NCI-H2029 (cell line): ENCODE measurements at regions not wholly inside any gene's neighbourhood (a gene's known extent, or its start where the extent isn't known, plus 50 kb on each side); places are given as distances from the start of the nearest gene placed in this dataset.
"Not testable (repeated sequence)": the region's sequence is repeated elsewhere in the genome, so short reads cannot be mapped to it uniquely, and the experiment has no call there.

Source experiments
- DNase-seq: peaks from one replicate; lab custom pipeline; 2025; lab: John Stamatoyannopoulos, UW

DNA sequence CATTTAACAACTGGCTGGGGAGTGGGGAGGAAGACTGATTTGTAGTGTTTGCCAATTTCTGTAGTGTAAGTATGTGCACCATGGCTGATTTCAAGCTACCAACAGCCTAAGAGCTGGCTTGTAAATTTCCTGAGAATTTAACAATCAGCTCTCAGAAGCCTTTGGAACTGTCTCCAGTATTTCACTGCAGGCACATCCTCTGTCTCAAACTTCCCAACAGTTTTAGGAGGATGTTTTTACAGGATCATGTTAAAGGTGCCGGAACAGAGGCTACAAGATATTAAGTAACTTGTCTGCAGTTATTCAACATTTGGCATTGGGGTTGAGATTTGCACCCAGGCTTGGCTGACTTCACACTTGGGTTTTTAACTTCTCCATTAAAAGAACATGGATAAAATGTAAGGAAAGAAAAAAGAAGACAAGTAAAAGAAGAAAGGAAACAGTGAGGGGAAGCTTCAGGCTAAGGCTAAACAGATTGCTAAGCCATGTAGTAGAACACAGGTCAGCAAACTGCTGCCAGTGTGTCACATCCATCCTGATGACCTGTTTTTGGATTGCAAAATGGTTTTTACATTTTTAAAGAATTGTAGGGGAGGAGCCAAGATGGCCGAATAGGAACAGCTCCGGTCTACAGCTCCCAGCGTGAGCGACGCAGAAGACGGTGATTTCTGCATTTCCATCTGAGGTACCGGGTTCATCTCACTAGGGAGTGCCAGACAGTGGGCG lies 204.8 kb upstream of the SESN3 start:
- no peak for DNase-seq

DNA sequence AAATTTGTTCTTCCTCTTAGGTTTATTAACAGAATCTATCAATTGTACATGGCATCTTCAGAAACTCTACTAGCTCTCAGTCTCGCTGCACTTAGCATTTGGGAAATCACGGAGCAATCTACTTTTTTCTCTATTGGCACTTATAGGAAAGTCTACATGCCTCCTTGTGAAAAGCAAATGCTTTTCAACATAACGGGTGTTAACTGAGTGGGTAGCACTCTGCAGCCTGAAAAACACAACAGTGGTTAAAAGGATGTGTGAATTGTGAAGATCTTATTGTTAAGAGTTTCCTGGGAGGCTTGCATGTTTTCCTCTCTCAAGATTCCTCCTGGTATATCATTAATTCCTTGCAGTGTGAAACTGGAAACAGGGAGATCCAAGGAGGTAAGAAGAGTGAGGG lies 204.2 kb upstream of the SESN3 start:
- no peak for DNase-seq

DNA sequence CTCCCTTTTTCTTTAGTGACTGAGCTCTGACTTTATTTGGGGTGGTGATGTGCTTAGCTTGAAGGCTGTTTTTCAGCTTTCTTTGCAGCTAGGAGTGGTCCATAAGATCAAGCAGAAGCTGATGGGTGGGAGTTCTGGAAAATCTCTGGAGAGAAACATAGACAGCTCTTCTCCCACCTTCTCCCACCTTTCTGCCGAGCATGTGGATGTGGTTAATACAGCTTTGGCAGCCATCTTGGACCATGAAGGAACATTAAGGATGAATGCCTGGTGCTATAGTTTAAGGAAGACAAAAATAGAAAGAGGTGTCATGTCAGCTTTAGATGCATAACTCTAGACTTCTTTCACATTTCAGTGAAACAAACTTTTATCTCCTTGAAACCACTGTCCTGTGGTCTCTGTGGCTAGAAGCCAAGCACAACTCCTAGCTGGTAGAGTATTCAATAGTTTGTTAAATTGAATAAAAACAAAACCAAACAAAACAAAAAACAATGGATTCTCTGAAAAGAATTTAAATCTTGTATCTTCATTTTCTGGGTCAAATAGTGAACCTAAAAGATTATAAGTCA lies 203.6 kb upstream of the SESN3 start:
- no peak for DNase-seq

DNA sequence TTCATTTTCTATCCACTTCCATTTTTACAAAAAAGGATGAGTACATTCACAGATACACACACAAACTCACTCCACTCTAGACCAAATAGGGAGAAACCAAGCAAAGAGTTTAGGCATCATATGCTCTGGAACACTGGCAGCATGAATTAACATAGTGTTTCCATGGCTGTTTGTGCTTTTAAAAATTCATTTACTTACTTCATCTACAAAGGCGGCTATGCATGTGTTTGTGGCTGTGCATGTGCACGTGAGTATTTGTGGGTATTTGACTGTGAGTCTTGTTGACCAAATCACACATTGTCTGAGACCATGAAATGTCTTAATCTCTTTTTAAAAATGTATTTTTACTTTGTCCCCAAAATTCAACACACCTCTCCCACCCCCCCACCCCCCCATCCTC lies 203.0 kb upstream of the SESN3 start:
- DNase-seq: no peak

DNA sequence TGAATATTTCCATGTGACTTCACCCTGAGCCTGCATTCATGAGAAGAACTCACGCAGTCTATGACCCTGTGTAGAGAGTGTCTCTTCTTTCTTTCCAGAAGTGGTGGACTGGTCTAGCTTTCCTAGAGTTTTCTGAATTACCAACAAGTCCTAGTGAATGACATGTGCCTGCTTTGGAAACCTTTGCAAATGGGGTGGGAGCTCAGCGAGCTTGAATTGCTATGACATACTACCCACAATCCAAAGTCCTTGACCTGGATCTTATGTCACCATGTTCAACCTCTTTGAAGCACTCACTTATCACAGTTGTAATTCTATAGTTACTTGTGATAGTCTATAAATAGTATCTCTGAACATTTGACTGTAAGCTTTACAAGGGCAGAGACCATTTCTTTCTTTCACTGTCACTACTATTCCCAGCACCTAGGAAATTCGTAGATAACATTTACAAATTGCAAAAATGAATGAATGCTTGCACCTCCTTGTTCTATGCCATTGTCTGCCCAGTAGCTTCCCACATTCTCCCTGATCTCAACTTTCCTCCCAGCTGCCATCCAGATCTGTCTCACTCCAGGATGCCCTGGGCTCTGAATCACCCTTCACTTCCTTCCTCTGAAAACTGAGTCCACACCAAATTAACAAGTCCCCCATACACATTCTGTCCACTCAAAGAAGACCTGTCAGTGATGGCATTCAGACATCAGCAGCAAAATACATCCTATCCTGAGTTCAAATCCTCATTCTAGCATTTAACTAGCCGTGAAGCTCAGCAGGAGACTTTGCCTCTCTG lies 201.9 kb upstream of the SESN3 start:
- DNase-seq: no peak

DNA sequence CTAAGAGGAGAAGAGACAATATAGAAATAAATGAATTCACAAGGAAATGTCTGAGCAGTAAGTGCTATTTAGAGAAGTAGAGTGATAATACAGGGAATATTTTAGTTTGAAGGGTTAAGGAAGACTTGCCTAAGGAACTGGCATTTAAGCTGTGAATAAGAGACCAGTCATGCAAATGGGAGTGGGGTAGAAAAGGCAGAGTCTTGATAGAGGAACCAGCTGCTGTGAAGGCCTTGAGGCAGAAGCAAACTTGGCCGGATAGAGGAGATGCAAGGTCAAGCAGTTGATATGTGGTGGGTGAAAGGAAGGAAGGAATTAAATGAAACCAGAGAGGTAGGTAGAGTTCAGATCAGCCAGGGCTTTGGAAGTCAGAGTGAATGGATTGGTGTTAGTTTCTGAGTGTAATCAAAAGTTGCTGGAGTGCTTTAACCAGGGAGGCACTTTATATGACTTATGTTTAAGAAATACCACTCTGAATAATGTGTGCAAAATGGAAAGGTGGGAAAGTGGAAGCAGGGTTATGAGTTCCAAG lies 198.4 kb upstream of the SESN3 start:
- DNase-seq: no peak

DNA sequence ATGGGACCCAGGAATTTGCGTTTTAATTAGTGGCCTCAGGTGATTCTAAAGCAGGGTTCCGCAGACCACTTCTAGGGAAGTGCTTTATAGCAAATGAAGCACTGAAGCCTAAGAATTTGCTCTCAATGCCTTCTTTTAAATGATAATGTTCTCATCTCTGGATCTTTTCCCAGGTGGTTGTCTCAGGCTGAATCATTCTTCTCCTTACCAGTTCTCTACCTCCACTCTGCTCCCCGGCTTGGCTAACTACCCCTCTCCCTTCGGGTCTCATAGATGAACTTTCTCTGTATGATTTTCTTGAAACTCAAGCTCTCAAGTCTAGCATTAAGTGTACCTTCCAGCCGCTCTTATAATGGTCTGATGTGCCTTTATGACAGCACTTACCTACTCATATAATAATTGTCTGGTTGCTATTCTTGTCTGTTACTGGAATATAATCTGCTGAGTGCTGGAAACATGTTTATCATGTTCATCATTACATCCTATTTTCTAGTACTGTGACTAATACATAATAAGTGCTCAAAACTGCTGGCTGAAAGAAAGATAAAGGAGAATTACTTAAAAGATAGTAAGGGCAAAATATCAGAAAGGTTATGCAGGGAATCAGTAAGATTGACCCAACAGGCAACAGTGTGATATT lies 195.9 kb upstream of the SESN3 start:
- DNase-seq: no peak

DNA sequence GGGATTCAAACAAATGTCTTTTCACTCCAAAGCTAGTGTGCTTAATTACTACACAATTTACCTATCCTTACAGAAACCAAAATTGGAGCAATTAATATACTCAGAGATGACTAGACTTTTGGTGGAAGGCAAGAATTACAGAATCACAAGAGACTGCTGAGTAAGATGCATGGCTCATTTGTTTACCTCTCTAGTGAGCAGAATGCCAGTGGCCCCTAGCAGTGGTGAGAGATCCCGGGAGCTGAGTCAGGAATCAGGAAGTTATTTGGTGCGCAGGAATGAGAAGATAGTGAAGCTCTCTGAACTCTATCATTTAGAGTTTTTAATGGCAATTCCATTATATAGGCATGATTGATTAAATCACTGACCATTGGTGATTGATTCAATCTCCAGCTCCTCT lies 188.9 kb upstream of the SESN3 start:
- DNase-seq: no peak

DNA sequence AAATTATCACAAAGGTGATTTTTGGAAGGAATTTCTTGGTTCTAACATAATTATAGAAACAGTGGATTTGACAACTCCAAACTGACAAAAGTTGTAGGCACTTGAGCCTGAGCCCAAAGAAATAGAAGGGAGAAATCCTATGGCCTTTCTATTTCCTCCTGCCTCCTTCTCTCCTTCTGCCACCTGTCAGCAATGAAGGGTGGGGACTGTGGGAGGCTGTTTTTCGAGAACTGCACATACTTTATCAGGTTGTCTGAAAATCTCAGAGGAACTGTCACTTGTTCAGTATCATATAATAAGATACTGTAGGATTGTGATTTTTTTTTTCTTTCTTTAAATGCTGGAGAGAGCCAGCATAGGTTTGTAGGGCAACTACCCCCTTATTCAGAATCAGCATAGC lies 187.9 kb upstream of the SESN3 start:
- DNase-seq: no peak

DNA sequence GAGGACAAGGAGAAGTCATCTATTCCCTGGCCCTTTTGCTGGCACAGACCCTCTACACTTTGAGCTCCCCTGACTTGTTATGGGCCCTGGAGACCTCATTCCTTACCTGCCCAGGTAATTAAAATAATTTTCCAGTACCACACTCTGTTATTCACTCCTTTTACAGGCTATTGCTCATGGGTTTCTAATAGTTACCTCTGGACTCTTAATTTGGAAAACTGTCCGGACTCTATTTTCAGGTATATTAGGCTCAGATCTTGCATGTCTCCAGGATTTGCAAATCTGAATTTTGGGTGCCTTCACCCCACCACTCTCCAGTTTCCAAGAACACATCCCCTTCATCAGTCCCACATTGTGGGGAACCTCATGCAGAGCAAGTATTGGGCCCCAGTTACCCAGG lies 186.8 kb upstream of the SESN3 start:
- DNase-seq: no peak

DNA sequence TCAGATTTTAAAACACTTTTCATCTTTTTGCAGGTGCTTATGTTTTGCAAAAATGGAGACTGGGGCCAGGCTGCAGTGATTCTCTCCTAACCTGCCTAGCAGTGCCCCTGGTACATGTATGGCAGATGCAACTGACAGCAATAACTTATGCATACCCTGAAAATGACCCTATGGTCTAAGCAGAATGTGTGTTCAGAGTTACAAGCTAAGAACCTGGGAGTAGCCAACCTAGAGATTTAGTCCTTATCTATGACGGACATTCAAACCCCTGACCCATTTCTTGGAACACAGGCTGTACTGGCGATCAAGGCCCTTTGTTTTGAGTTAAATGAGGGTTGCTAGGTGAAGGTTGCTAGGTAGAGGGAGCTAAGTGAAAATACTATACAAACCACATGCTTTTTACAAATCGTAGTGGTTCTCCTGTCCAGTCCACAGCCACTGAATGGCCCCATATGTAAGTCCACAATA lies 184.9 kb upstream of the SESN3 start:
- no peak for DNase-seq

DNA sequence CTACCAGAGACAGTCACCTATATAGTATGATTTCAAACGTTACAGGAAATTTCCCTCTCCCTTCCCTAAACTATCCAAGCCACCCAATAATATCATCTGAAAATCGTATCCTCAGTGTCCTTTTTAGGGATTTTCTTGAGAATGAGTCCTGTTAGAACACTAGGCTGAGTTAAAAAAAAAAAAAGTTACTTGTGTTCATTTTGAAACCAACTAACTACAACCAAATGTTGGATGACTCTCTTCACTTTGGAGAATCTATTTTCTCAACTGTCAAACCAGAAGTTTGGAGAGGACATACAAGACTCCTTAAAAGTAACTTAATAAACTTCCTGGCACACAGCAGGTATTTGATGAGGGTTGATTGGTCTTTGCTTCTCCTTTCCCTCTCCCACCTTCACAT lies 183.2 kb upstream of the SESN3 start:
- no peak for DNase-seq

DNA sequence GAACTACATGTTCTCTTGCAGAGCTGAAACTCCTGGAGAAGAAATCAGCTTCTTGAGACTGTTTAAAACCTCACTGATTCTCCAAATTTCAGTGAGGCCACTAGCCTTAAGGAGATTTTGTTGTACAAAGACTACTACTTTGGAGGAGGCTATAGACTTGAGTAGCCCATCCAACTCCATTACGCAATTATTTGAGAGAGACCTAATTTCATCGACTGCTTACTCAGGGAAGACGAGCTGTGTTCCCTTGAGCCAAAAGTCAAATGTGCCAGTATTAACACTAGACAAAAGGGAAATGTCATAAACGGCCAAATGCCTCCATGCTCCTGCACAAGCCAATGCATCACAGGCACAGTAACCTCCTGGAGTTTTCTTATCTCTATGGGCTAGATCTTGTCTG lies 182.8 kb upstream of the SESN3 start:
- DNase-seq: no peak

DNA sequence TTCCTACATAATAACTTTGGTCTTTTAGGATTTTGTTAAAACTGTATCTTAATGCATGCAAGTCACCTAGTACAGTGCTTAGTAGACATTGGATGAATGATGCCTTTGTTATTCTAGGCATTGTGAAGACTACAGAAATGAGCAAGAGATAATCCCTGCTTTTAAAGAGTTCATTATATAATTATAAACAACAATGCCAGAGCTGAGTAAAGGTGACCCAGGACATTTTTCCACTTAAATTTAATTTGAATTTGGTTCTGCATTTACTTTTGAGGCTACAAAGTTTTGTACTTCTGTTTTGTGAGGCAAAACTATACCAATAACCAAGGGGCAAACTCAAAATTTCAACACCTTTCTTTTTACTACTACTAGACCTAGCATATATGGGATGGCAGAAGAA lies 182.0 kb upstream of the SESN3 start:
- DNase-seq: no peak

DNA sequence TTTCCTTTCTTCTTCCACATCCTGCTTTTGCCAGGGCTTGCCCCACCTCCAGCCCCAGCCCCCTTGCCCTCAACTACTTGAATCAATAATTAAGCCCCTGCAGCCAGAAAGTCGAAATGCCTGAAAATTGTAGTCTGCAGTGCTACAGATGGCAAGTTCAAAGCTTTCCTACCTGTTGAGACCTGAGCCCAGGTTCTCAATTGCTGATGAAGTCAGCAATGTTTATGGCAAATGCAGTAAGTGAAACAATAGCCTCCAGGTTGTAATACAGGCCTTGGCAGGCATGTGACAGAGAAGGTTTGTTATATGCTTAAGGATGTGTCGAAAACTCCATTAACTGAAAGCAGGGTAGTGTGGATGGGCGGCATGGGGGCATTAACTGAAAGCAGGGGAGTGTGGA lies 181.1 kb upstream of the SESN3 start:
- no peak for DNase-seq

DNA sequence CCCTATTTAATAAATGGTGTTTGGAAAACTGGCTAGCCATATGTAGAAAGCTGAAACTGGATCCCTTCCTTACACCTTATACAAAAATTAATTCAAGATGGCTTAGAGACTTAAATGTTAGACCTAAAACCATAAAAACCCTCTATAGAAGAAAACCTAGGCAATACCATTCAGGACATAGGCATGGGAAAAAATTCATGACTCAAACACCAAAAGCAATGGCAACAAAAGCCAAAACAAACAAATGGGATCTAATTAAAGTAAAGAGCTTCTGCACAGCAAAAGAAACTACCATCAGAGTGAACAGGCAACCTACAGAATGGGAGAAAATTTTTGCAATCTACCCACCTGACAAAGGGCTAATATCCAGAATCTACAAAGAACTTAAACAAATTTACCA lies 179.7 kb upstream of the SESN3 start:
- DNase-seq: not testable (repeated sequence)

DNA sequence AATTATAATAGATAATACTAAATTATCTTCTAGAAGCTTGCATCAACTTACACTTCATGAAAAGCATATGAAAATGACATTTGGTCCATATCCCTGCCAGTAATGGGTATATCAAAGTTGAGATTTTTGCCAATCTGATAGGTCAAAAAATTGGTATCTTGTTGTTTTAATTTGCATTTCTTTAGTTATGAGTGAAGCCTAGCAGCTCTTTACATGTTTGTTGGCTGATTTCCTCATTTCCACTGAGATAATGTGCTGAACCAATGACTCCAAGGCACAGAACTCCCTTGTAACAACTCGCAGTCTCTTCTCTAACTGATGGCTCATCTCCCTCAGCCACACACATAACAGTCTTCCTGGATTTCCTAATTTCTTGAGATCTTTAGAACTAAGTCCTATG lies 175.3 kb upstream of the SESN3 start:
- DNase-seq: no peak

DNA sequence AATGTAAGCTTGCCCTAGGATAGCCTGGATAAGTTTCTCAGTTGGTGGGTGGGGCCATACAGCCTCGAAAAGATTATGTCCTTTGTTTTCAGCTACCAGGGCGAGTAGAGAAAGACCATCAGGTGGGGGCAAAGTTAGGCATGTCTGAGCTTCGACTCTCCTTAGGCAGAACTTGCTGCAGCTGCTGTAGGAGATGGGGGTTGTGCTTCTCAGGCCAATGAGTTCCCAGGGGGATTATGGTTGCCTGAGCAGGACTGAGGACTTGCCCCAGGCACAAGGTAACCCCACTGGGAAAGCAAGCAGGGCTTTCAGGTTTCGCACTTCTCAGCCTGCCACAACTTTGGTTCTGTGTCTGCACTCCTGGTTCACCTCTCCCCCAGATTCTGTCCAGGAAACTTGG lies 173.4 kb upstream of the SESN3 start:
- no peak for DNase-seq

DNA sequence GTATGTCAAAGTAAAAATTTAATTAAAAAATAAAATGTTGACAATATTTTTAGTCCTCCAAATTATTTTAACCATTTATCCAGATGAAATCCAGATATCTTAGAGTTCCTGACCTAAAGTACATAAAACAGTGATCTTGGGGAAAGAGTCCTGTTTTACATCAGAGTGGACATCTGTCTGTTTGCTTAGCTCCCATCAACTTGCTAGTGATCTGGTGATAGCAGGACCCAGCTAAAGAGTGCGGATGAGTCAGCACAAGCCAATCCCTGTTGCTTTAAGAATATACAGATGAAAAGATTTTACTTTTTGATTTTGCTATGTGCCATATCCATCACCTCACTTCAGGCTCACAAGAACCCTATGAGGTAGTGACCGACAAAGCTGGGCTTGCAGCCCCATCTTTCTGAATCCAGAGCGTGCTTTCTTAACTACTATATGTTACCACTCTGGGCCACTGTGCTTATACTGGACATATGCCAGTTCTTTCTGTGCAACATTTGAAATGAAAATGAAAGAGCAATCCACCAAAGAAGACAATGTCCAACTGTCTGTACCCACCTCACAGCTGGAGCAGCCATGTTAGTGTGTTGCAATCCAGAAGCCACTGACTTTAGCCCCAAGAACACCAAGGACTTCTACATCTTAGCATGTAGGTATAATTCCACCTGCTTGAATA lies 167.6 kb upstream of the SESN3 start:
- DNase-seq: no peak

DNA sequence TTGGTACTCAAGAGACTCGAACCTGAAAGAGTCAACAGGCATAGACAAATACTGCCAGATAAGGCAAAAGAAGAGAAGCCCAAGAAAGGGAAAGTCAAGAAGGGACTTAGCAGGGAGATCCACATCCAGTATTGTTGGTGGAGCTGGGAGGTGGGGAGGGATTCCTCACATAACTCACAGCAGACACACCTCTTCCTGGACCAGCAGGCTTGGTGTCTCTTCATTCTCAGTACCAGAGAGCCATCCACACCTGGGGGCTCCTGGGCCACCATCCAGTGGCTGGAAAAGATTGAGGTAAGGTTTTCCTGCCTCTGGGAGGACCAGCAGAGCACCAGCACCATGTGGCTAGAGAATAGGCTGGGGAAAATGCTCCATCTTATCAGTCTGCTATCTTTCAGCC lies 161.6 kb upstream of the SESN3 start:
- DNase-seq: no peak

DNA sequence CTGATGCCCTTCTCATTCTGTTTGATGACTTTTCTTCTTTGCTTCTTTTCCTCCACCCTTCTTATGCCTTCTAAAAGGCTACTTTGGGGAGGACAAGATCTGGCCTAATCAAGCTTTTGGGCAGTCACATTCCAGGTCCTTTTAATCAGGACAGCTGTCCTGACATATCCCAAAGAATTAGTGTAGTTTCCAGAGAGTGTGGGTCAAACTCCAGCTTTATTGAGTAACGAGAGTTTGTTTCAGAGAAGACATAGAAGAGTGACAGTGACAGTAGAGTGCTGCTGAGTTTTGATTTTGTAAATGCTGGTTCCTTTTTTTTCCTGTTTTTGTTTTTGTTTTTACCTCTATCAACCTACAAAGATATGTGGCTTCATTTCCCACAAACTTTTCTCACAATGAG lies 158.4 kb upstream of the SESN3 start:
- DNase-seq: no peak

DNA sequence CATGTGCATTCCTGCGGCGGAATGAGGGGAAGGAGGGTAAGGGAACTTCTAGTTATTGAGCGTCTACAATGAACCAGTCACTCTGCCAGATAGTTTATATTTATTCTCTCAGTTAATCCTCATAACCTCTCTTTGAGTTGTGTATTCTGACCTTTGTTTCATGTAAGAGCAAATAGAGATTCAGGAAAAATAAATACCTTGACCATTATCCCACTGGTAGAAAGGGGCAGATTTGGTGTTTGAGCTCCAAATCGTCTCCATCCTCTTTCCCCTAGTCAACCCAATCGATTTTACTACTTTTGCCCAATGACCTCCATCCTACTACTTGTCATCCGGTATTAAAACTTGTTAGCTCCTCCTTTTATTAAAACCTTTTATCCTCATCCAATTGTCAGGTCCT lies 157.1 kb upstream of the SESN3 start:
- DNase-seq: no peak
